ENCODE measurements at regions not wholly inside any gene's neighbourhood (a gene's known extent, or its start where the extent isn't known, plus 50 kb on each side); places are given as distances from the start of the nearest gene placed in this dataset.

DNA sequence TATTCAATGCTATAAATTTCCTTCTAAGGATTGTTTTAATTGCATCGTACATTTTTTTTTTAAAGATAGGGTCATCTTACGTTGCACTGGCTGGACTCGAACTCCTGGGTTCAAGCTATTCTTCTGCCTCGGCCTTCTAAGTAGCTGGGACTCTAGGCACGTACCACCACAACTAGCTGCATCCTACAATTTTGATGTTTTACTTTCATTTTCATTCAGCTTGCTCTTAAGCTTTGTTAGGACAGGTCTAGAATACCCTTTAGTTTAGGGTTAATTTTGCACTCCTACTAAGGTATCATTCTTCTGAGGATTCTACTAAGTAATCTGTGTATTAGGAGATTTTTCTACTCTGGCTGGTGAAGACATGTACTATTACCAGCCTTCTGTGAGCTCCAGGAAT is 50.2 kb upstream of the C1GALT1C1 start:
- TF ChIP-seq CEBPB (IDR thresholded peaks at IDR 0.05) (no peak), EGR1 (IDR thresholded peaks at IDR 0.05) (no peak), YY1 (IDR thresholded peaks at IDR 0.05; ENCODE audit: low read depth) (no peak), FOXM1 (IDR thresholded peaks at IDR 0.05; ENCODE audit: borderline replicate concordance, low read depth) (no peak), RAD21 (IDR thresholded peaks at IDR 0.05; ENCODE audit: low read depth) (no peak), TEAD4 (IDR thresholded peaks at IDR 0.05) (no peak), NFIC (IDR thresholded peaks at IDR 0.05) (no peak), CREB1 (IDR thresholded peaks at IDR 0.05; ENCODE audit: low read depth) (no peak), TCF12 (IDR thresholded peaks at IDR 0.05; ENCODE audit: low read depth) (no peak)
- TF ChIP-seq, protein P1, sequence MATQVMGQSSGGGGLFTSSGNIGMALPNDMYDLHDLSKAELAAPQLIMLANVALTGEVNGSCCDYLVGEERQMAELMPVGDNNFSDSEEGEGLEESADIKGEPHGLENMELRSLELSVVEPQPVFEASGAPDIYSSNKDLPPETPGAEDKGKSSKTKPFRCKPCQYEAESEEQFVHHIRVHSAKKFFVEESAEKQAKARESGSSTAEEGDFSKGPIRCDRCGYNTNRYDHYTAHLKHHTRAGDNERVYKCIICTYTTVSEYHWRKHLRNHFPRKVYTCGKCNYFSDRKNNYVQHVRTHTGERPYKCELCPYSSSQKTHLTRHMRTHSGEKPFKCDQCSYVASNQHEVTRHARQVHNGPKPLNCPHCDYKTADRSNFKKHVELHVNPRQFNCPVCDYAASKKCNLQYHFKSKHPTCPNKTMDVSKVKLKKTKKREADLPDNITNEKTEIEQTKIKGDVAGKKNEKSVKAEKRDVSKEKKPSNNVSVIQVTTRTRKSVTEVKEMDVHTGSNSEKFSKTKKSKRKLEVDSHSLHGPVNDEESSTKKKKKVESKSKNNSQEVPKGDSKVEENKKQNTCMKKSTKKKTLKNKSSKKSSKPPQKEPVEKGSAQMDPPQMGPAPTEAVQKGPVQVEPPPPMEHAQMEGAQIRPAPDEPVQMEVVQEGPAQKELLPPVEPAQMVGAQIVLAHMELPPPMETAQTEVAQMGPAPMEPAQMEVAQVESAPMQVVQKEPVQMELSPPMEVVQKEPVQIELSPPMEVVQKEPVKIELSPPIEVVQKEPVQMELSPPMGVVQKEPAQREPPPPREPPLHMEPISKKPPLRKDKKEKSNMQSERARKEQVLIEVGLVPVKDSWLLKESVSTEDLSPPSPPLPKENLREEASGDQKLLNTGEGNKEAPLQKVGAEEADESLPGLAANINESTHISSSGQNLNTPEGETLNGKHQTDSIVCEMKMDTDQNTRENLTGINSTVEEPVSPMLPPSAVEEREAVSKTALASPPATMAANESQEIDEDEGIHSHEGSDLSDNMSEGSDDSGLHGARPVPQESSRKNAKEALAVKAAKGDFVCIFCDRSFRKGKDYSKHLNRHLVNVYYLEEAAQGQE (IDR thresholded peaks at IDR 0.05; ENCODE audit: low read depth) = no peak
- TF ChIP-seq, protein P2, sequence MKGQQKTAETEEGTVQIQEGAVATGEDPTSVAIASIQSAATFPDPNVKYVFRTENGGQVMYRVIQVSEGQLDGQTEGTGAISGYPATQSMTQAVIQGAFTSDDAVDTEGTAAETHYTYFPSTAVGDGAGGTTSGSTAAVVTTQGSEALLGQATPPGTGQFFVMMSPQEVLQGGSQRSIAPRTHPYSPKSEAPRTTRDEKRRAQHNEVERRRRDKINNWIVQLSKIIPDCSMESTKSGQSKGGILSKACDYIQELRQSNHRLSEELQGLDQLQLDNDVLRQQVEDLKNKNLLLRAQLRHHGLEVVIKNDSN (IDR thresholded peaks at IDR 0.05) = no peak
- TF ChIP-seq, protein P3, sequence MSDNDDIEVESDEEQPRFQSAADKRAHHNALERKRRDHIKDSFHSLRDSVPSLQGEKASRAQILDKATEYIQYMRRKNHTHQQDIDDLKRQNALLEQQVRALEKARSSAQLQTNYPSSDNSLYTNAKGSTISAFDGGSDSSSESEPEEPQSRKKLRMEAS (IDR thresholded peaks at IDR 0.05) = no peak
